ENCODE measurements at regions not wholly inside any gene's neighbourhood (a gene's known extent, or its start where the extent isn't known, plus 50 kb on each side); places are given as distances from the start of the nearest gene placed in this dataset.

DNA sequence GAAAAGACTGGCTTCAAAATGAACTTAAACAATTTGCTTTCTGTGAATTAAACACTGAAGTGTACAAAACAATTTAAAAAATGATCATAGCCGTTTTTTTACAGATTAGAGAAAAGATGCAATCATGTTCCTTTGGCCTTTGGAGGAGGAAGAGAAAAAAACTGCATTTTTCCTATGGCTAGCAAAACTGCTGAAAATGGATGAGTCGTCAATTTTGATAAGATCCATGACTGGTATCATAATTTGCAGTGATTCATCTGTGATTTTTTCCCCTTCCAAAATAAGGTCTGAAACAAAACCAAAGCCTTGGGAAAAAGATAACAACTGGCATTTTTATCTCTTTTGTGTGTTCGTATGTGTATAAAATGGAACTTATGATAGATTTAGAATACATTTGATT, 255.6 kb upstream of the SATB1 start:
- H2AFZ ChIP-seq (ENCODE audit: control insufficient read depth, low read length) = no peak overlapping the region
- no peak overlapping the region for H3K4me2 ChIP-seq (ENCODE audit: control insufficient read depth, extremely low read depth, insufficient read depth, low read depth, low read length)
- no peaks in the 10 kb centered on the region for H3K9me1 ChIP-seq (ENCODE audit: control insufficient read depth, extremely low read depth, insufficient read depth, low read length)
- no peaks in the 10 kb centered on the region for H3K79me2 ChIP-seq (ENCODE audit: control insufficient read depth, insufficient read depth, low read length)
- no peaks in the 10 kb centered on the region for H3K36me3 ChIP-seq (ENCODE audit: control insufficient read depth in 2 of 2, extremely low read depth in 1 of 2, insufficient read depth in 2 of 2, low read length in 2 of 2)
- no peak for FAIRE-seq
- no peaks in the 10 kb centered on the region for H3K27me3 ChIP-seq (ENCODE audit: control insufficient read depth, extremely low read depth, insufficient read depth, low read length)
- no peaks in the 10 kb centered on the region for H4K20me1 ChIP-seq (ENCODE audit: control insufficient read depth, extremely low read depth, insufficient read depth, low read length)
- H3K9me3 ChIP-seq (ENCODE audit: control insufficient read depth, low read depth, low read length) = no peaks in the 10 kb centered on the region
- no peak overlapping the region for H3K4me3 ChIP-seq (ENCODE audit: control insufficient read depth in 2 of 3, extremely low read depth in 1 of 3, insufficient read depth in 2 of 3, low read depth in 1 of 3, low read length in 3 of 3)
- no peaks in the 10 kb centered on the region for H3K4me1 ChIP-seq (ENCODE audit: control insufficient read depth, extremely low read depth, insufficient read depth, low read length)
- TF ChIP-seq, protein P1, sequence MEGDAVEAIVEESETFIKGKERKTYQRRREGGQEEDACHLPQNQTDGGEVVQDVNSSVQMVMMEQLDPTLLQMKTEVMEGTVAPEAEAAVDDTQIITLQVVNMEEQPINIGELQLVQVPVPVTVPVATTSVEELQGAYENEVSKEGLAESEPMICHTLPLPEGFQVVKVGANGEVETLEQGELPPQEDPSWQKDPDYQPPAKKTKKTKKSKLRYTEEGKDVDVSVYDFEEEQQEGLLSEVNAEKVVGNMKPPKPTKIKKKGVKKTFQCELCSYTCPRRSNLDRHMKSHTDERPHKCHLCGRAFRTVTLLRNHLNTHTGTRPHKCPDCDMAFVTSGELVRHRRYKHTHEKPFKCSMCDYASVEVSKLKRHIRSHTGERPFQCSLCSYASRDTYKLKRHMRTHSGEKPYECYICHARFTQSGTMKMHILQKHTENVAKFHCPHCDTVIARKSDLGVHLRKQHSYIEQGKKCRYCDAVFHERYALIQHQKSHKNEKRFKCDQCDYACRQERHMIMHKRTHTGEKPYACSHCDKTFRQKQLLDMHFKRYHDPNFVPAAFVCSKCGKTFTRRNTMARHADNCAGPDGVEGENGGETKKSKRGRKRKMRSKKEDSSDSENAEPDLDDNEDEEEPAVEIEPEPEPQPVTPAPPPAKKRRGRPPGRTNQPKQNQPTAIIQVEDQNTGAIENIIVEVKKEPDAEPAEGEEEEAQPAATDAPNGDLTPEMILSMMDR (optimal IDR thresholded peaks at IDR 0.05 in 1 of 3, IDR thresholded peaks at IDR 0.05 in 1 of 3, conservative IDR thresholded peaks at IDR 0.05 in 1 of 3; ENCODE audit: extremely low read depth in 1 of 3, insufficient read depth in 2 of 3, low read length in 3 of 3) = no peak
- no peak for TF ChIP-seq EZH2 (IDR thresholded peaks at IDR 0.05; ENCODE audit: low read length)
- DNase-seq (ENCODE audit: low read depth, low spot score) = no peak
- H3K9ac ChIP-seq (ENCODE audit: control insufficient read depth, extremely low read depth, insufficient read depth, low read length) = no peak overlapping the region
- no peak overlapping the region for H3K27ac ChIP-seq (ENCODE audit: control insufficient read depth, insufficient read depth, low read length)
- dilution Hi-C loops (cut with MboI; ENCODE audit: extremely low pct_ligation_motif_present, low sequenced_read_pairs) = no loop called here

DNA sequence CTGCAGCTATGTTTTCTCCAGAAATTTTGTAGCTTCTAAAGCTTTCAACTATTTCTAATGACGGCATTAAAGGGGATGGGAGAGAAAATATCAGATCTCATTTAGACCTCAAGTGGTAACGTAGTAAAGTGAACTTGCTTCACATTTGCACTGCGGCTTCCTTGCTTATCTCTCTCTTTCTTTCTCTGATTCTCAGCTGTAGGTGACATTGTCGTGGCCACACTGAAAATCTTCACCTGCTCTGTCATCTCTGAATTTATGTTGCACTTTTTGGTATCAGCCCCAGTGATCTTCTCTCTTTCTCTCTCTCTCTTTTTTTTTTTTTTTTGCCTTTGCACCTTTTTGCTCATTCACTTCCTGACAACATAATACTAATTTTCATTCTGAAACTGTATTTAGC, 254.1 kb upstream of the SATB1 start:
- Histone ChIP-seq H3K4me2 (ENCODE audit: control insufficient read depth, extremely low read depth, insufficient read depth, low read depth, low read length) (no peak overlapping the region), H3K4me3 (ENCODE audit: control insufficient read depth in 2 of 3, extremely low read depth in 1 of 3, insufficient read depth in 2 of 3, low read depth in 1 of 3, low read length in 3 of 3) (no peak overlapping the region), H3K9ac (ENCODE audit: control insufficient read depth, extremely low read depth, insufficient read depth, low read length) (no peak overlapping the region), H3K36me3 (ENCODE audit: control insufficient read depth in 2 of 2, extremely low read depth in 1 of 2, insufficient read depth in 2 of 2, low read length in 2 of 2) (no peaks in the 10 kb centered on the region), H3K27ac (ENCODE audit: control insufficient read depth, insufficient read depth, low read length) (no peak overlapping the region), H3K9me1 (ENCODE audit: control insufficient read depth, extremely low read depth, insufficient read depth, low read length) (no peaks in the 10 kb centered on the region), H2AFZ (ENCODE audit: control insufficient read depth, low read length) (no peak overlapping the region), H3K79me2 (ENCODE audit: control insufficient read depth, insufficient read depth, low read length) (no peaks in the 10 kb centered on the region), H4K20me1 (ENCODE audit: control insufficient read depth, extremely low read depth, insufficient read depth, low read length) (no peaks in the 10 kb centered on the region), H3K4me1 (ENCODE audit: control insufficient read depth, extremely low read depth, insufficient read depth, low read length) (no peaks in the 10 kb centered on the region), H3K9me3 (ENCODE audit: control insufficient read depth, low read depth, low read length) (no peaks in the 10 kb centered on the region), H3K27me3 (ENCODE audit: control insufficient read depth, extremely low read depth, insufficient read depth, low read length) (no peaks in the 10 kb centered on the region)
- dilution Hi-C loops (cut with MboI; ENCODE audit: extremely low pct_ligation_motif_present, low sequenced_read_pairs) = no loop called here
- DNase-seq (ENCODE audit: low read depth, low spot score) (no peak), FAIRE-seq (no peak)
- TF ChIP-seq, protein P1 (optimal IDR thresholded peaks at IDR 0.05 in 1 of 3, IDR thresholded peaks at IDR 0.05 in 1 of 3, conservative IDR thresholded peaks at IDR 0.05 in 1 of 3; ENCODE audit: extremely low read depth in 1 of 3, insufficient read depth in 2 of 3, low read length in 3 of 3) = no peak
- TF ChIP-seq EZH2 (IDR thresholded peaks at IDR 0.05; ENCODE audit: low read length) = no peak

All from keratinocyte (primary cell).